SIG-M5 treated with dmso at 0.1 percent for 504 hours (cell line): ENCODE measurements at regions not wholly inside any gene's neighbourhood (a gene's known extent, or its start where the extent isn't known, plus 50 kb on each side); places are given as distances from the start of the nearest gene placed in this dataset.
"Not testable (repeated sequence)": the region's sequence is repeated elsewhere in the genome, so short reads cannot be mapped to it uniquely, and the experiment has no call there.

Source experiments
- DNase-seq: peaks from one replicate; lab custom pipeline; 2025; ENCODE audit not compliant: unreplicated experiment; lab: John Stamatoyannopoulos, UW

DNA sequence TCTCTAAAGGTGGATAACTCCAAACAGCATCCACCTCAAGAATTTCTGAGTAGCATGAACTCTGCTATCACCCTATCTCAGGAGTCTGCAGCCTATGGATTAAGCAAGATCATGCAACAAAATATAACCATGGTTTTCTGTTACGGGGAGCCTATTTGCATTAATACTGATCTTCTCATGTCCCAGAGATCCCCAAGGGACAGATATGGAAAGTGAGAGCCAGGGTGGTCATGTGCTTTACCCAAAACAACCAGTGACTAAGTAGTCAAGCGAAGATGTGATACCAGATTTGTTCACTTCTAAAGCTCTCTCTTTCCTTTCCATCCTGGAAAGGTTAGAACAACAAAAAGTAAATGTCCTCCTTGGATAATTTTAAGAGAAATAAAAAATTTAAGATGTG is 125.1 kb downstream of the PRRX1 start:
- DNase-seq, result no peak

DNA sequence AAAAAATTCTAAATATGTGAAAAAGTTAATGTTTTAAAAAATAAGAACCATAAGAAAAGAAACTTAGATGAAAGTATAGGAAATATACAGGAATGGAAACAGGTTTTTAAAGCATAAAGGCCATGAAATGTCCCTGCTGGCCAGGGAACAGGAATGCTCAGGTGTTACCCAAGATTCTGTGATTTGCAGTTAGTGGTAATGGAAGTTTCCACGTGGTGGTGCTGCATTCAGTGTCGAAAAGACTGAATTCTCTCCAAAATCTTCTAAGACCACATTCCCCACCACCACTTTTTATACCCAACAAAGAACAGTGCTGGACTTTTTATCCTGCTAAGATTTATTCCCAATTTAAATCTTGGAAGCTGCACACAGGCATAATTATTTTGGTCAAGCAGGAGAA is 126.2 kb downstream of the PRRX1 start:
- no peak for DNase-seq

DNA sequence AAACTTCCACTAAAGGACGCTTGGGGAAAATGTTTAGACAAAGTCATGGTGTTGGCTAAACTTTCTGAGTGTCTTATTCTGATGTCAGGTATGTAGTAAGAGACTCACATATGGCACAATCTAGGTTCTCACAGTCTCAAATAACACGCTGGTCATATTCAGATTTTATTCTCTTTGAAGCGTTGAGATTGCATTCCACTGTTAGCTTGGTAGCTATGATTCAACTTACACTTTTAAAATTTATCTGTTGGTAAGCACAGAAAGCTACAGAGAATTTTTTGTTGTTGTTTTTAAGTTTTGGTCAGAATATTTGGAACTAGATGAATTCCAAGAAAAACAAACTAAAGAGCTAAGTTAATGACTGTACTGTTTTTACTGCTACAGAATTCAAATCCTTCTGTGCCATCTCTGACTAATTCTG is 126.7 kb downstream of the PRRX1 start:
- no peak for DNase-seq

DNA sequence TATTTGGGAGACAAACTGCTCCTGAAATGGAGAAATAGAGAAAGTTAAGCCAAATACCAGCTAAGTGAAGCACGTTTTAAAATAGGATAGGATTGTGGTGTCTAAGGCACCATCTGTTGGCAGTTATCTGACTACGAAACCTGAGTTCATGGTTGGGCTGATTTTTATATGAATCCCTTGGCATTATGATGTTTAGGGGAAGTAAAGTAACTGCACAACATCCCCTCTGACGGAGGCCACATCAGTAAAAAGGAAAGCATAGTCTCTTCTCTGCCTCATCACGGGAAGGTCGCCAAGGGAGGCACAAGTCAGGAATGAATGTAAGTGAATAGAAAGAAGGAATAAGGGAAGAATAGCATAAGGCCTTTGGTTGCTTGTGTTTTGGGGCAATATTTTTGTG is 128.0 kb downstream of the PRRX1 start:
- no peak for DNase-seq

DNA sequence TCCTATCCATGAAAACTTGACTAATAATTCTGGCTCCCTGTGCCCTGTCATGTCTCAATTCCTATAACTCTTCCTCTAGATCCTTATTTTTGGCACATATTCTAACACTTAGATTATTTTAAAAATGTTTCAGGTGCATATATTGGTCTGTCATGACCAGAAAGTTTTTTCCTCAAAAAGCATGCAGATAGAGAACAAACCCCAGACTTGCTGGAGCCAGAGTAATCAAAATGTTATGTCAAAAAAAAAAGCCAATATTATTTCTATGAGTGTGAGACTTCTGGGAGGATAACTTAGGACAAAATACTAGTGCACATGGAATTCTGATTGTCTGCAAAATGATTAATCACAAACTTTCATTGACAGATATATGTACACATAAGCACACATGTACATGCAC is 135.1 kb upstream of the MROH9 start:
- DNase-seq, result no peak

DNA sequence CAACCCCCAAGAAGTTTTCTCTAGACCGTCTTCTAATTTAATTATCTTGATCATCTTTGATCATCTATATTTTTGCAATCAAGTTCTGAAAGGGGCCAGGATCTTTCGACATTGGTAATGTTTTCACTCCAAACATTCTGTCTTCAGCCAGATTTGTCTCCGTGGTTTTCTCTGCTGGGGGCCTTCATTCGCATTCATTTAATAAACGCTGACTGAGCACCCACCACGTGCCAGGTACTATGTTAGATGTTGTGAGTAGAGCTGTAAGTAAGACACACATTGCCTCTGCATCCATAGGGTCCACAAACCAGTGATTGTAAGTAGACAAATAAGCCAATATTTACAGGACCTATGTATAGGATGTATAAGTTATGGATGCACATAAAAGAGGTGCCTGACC is 134.5 kb upstream of the MROH9 start:
- DNase-seq, result no peak

DNA sequence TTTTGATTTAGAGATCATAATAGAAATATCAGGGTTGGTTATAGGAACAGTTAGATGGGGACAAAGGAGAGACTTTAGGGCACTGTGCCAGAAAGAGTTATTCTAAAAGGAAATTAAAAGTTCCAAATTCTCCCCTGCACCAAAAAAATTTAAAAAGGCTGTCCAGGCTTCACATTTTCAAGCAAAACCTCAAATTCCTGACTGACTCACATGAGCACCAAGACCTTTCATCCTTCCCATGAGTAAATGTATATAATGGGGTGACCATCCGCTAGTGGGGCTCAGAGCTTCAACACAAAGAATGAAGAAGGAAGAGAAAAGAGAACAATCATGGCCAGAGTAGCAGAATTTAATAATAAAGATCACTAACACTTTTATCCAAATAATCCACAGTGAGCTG is 131.6 kb upstream of the MROH9 start:
- no peak for DNase-seq

DNA sequence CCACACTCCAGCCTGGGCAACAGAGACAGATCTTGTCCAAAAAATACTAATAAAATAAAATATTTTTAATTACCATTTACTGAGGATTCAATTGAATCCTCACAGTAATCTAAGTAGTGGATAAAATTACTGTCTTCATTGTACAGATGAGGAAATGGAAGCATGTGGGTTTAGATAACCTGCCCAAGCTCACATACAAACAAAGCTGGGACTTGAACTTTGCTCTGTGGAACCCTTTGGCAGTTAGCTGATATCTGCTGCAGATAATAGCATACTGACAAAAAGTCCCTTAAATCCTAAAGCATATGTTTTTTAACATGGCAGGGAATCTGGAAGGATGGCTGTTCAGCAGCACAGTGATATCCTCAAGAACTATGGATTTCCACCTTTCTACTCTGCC is 130.9 kb upstream of the MROH9 start:
- no peak for DNase-seq

DNA sequence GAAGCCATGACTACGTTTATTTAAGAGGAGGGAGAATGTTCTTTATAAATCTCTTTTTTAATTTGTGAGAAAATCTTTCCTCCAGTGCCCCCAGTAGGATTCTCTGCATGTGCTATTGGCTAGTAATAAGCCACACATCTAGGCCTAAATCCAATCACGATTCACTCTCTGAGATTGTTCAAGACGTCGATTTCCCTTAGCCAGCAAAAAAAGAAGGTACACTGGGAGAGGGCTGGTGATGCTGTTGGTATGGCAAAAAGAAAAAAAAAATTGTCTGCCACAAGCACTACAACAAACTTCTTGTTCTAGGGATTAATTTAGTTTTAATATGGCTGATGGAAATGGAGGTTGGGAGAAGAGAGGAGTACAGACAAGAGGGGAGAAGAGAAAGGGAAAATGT is 130.5 kb upstream of the MROH9 start:
- no peak for DNase-seq

DNA sequence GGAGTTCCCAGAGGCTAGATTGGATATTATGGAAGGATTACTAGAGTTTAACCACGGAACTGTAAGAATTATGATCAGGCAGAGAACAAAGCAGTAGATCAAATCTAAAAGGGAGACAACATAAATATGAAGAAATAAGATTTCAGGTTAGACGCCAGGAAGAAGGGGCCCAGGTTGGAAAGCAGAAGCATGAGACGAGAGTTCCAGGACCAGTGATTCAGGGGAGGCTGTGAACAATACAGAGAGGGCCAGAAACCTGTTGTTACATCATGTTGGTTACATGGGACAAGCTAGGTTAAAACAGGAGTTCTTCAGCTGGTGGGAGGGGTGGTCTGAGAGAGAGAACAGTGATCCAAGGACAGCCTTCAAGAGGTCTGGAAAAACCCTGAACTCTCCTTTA is 128.4 kb upstream of the MROH9 start:
- no peak for DNase-seq

DNA sequence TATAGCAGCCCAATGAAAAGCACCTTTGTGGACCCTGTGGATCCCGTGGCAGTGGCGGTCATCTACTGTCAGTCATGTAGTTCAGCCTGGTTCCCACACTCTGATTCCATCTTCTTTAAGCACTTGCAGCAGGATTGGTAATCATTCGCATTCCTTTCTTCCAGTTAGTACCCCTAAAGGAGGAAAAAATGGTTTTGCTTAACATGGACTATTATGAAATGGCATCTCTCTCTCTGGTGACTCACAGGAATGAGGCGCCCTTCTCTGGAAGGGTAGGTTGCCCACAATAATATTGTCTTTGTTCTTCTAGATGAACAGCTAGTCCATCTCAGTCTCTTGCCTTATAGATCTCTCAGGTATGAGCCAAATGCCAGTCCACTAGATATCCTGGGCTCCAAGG is 127.9 kb upstream of the MROH9 start:
- DNase-seq, result no peak

DNA sequence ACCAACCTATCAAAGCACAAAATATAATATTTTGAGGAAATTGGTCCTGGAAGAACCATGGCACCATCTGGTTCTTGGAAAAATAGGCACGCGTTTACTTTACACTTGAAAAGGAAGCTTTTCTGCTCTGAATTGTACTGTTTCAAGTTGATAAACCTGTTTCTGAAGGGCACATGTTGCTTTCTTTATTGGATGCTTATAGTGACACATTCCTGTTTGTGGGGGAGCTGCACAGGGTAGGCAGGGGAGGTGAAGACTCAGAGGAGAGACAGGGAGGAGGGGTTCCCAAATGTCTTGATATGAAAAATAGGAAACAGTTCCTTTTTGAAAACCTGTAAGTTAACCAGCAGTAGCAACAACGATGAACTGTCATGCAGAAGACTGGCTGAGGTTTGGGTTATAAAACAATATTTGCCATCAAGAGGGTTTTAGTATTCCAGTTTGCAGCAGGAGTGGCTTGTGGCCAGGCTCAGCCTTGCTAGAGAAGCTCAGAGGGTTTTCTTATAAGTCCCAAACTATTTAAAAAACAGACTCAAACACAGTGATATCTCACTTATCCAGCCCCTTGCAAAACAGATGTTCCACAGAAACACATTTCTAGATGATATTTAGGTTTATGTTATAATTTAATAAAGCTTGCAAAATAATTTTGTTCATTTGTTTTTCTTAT is 127.0 kb upstream of the MROH9 start:
- no peak for DNase-seq

DNA sequence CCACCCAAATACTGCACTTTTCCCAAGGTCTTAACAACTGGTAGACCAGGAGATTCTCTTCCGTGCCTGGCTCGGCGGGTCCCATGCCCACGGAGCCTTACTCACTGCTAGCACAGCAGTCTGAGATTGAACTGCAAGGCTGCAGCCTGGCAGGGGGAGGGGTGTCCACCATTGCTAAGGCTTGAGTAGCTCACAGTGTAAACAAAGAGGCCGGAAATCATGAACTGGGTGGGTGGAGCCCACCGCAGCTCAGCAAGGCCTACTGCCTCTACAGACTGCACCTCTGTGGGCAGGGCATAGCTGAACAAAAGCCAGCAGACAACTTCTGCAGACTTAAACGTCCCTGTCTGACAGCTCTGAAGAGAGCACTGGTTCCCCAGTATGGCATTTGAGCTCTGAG is 124.3 kb upstream of the MROH9 start:
- DNase-seq, result not testable (repeated sequence)

DNA sequence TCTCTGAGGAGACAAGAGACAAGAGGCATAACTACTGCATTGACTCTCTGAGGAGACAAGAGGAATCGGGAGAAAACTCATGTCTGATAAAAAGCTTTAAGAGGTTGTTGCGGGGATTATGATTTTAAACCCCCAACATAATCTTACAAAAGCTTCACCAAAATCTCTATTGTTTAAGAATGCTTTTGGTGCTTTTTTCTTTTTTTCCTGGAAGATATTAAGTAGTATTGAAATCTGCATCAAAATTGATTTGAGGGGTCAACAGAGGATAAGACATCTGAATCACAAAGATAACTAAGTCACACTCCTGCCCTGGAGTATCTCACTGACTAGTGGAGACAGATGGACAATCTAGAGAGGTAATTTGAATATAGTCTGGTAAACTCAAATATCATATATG is 115.6 kb upstream of the MROH9 start:
- no peak for DNase-seq

DNA sequence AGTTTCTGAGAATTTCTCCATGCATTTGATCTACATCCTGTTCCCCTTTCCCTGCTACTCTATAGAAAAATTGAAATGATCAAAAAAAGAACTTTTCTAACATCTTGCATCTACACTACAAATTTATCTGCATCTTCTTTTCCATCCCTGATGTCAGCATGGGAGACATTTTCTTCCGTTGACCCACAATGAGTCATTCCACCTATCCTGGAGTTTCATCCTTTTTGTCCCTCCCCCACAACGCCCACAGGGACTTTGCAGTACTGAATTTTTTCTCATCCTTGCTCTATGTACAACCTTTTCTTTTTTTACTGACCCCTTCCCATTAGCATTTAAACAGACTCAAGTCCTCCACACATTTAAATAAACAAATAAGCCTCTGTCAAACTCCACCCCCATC is 112.2 kb upstream of the MROH9 start:
- no peak for DNase-seq

DNA sequence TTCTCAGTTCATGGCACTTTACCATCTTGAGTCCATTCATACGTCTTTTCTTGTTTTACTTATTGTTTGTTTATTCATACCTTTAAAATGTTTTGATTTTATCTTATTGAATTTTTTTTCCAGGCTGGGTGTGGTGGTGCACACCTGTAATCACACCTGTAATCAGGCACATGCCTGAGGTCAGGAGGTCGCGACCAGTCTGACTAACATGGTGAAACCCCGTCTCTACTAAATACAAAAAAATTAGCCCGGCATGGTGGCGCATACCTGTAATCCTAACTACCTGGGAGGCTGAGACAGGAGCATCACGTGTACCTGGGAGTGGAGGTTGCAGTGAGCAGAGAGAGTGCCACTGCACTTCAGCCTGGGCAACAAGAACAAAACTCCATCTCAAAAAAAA is 104.1 kb upstream of the MROH9 start:
- no peak for DNase-seq

DNA sequence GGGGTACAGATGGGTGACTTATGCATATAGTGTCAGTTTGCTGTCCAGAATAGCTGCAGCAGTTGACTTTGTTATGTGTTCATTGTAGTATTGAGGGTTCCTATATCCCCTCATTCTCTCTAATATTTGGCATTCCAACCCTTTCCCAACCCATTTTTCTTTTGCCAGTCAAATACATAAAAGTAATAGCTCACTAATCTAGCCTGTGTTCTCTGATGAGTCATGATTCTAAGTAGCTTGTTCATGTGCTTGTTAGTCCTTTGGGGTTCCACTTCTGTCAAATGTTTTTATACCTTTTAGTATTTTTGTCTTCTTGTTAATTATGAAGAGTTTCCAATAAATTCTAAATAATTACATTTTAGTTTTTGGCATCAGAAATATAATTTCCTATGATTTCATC is 99.2 kb upstream of the MROH9 start:
- no peak for DNase-seq

DNA sequence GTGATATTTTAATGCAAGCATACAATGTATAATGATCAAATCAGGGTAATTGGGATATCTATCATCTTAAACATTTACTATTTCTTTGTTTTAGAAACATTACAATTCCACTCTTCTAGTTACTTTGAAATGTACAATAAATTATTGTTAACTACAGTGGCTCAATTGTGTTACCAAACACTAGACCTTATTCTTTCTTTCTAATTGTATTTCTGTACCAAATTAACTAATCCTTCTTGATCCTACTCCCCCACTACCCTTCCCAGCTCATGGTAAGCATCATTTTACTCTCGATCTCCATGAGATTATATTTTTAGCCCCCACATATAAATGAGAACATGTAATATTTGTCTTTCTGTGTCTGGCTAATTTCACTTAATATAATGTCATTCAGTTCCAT is 95.0 kb upstream of the MROH9 start:
- DNase-seq, result no peak

DNA sequence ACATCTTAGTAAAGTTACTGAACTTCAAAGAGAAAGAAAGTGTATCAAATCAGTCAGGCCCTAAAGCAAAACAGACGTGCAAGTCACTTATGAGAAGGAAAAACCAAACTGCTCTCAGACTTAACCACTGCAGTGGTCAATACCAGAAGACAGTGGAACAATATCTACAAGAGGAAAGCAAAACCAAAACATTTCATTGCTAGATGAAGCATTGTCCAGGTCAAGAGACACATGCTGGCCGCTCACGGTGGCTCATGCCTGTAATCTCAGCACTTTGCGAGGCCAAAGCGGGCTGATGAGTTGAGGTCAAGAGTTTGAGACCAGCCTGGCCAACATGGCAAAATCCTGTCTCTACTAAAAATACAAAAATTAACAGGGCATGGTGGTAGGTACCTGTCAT is 82.0 kb upstream of the MROH9 start:
- DNase-seq, result no peak

DNA sequence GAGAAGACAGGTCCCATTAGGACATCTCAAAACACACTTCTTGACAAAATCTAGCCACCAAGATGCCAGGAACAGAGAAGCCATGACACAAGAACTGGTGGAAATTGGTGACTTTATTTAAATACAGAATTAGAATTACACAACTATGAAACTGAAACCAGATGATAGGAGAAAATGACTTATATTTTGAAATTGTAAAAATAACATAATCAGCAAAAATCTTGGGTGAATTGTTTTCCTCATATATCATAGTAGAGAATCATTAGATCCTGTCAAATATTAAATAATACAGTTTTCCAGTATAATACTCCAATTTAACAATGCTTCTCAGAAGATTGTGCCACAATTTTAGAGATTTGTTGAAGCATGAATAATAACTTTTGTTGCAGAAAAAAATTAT is 81.5 kb upstream of the MROH9 start:
- DNase-seq, result no peak

DNA sequence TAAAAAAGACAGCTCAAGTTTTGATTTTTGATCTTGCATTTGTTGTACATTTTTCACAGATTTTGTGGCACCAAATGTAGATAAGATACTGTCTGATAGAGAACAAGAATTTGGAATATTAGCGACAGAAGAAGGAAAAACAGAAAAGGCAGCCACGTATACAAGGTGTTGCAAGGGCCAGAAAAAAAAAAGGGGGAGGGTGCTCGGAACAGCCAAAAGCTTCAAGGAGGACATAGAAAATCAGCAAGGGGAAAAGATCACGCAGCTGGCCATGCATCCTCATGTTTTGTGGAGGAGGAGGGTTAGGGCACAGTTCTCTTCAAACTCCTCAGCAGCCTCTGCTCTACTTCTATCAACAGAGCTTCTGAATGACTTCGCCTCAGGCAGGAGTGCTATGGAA is 80.7 kb upstream of the MROH9 start:
- no peak for DNase-seq

DNA sequence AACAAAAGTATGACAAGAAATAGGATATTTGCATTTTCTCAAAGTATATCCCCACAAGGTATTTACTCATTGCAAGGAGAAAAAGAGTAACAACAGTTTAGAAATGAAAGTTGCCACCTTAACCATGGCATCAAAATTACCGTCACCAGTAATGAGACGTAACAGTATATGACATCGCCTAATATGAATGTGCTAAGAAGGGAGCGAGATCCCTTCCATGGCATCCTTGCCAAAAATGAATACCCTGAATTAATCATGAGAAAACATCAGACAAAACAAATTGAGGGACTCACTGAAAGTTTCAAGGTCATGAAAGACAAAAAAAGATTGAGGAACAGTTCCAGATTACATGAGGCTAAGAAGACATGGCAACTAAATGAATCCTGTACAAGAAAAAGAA is 78.9 kb upstream of the MROH9 start:
- no peak for DNase-seq

DNA sequence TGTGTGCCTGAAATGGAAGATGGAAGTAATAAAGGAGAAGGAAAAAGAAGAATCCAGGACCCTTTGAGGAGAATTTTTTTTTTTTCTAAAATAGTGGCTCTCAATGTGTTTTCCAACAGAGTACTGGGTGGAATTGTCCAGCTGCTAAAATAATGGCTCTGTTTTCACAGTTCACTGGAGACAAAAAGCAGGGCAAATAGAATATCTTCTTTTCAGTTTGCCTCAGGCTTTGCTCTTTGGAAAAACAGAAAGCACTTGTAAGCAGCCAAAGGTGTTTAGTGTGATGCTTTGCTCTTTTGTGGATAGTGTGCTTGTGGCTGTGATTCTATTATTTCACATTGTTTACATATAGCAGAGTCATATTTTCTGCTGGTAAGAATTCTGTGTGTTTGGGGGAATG is 77.4 kb upstream of the MROH9 start:
- DNase-seq, result no peak

DNA sequence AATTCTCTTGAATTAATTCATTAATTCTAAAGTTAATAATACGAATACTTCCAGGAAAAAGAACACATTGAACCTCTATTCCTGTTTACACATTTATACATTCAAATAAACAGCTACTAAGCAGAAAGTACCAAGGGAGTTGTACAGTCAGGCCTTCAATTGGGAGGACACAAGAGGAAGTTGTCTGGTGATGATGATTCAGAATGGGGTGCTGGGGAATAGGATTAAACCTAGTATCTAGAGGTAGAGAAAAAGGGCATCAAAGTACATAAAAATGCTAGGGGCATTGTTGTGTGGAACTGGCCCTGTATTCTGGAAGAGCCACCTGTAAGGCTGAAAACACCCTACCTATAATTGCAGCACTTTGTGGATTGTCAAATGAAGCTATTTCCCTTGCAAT is 71.7 kb upstream of the MROH9 start:
- no peak for DNase-seq
